Pulmonary artery endothelial cell (primary cell): ENCODE measurements at regions not wholly inside any gene's neighbourhood (a gene's known extent, or its start where the extent isn't known, plus 50 kb on each side); places are given as distances from the start of the nearest gene placed in this dataset.
A peak's percentile ranks its signal among the peaks of the same experiment; 100 is the strongest.

Source experiments
- DNase-seq: peaks from one replicate; pipeline ENCODE4 v3.0.0-alpha.2; 2011; ENCODE audit warnings: low read depth, low spot score

DNA sequence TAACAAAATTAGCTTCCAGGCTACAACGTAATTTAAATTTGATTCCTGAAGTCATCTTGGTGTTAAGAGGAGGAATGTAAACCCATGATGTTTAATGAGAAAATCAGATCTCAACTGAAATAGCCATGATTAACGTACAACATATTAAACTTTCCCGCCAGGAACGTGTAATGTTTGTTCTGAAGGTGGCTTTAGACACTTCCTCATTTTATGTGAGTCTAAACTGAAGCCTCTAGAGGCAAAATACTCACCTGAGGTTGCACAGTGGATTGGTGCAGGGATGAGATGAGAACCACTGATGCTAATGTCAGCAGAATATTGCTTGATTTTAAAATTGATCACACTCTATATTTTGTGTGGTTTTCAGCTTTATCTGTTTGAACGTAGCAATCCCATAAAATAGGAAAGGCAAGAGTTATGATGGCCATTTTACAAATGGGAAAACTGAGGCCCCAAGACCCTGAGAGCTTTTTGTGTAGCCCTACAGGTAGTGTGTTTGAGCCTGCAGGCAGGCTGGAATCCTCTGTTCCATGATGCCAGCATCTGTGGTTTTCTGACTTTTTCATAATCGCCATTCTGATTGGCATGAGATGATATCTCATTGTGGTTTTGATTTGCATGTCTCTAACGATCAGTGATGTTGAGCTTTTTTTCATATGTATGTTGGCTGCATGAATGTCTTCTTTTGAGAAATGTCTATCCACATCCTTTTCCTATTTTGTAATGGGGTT lies 243.7 kb upstream of the BMPER start:
- no peak for DNase-seq

DNA sequence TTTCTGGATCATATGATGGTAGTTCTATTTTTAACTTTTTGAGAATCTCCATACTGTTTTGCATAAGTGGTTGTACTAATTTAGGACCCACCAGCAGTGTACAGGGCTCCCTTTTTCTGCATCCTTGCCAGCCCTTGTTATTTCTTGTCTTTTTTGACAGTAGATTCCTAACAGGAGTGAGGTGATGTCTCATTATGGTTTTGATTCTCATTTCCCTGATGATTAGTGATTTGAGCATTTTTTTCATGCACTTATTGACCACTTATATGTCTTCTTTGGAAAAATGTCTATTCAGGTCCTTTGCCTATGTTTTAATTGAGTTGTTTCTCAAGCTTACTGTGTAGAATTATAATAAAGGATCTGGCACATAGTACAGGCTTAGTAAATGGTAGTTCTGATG lies 238.8 kb upstream of the BMPER start:
- no peak for DNase-seq

DNA sequence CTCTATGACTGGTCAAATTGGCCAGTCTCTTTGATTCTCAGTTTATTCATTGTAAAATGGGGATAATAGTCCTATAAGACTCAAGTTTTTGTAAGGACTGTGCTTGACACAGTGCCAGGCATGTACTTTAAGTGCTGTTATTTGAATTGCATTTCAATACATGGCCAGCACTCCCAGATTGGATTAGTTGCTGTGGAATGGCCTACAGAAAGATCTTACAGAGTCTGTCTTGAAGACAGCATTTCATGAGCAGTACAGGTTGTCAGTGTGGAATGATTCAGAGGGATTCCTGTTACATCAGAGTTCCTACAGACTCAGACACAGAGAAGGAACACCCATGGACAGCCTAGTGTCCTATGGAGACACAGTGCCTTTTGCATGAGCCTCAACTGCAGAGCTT lies 238.1 kb upstream of the BMPER start:
- no peak for DNase-seq

DNA sequence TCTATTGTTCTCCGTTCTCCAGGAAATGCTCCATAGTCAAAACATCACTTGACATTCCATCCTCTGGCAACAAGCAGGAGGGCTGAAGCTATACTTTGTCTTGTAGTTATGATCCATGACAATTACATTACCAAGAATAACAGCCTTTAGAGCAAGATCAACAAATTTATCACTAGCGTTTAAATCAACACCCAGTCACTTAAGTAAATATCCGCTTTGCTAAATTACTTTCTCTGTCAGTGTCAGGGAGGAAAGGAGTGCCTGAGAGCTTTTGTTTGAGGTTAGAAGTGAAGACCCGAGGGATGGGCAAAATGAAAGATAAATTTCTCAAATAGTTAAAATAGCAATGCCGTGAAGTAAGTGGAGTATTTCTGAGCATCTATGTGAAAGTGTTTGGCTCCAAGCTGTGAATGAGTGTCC lies 236.1 kb upstream of the BMPER start:
- DNase-seq: peak; percentile 77

DNA sequence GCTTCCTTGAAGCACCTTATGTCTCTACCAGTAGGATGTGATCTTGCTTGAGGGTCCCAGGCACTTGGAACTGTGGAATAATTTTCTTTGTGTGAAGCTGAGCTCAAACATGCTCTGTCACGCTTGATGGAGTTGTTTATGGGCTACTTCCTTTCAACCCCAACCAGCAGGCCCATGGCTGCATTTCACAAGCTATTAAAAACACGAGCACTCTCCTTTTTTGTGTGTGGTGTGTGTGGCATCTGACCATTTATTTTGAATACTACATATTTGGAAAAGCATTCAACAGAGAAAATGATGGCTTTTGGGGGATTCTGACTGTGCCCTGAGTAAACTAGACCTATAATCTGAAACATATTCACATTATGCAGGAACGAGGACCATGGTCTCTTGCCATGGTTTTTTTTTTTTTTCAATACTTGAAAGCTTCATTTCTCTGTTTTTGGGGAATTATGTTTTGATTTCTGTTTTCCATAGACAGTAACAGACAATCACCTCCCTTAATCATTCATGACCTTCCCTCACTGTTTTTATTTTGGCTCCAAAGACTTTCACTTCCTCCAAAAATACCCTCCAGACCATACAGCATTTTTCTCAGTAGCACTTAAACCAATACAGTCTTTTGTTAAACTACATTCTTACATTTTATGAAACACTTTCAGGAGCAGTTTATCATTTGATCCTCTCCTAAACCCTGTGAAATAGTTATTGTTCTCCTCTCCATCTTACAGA lies 233.6 kb upstream of the BMPER start:
- no peak for DNase-seq

- DNase-seq: no peak
These were observed 232.2 kb upstream of the BMPER start for GRCh38 chr7:33673029-33673700.

GRCh38 chr7:33674804-33675411 lies 230.4 kb upstream of the BMPER start:
- DNase-seq: no peak

GRCh38 chr7:33677556-33677955 lies 227.8 kb upstream of the BMPER start:
- no peak for DNase-seq

DNA sequence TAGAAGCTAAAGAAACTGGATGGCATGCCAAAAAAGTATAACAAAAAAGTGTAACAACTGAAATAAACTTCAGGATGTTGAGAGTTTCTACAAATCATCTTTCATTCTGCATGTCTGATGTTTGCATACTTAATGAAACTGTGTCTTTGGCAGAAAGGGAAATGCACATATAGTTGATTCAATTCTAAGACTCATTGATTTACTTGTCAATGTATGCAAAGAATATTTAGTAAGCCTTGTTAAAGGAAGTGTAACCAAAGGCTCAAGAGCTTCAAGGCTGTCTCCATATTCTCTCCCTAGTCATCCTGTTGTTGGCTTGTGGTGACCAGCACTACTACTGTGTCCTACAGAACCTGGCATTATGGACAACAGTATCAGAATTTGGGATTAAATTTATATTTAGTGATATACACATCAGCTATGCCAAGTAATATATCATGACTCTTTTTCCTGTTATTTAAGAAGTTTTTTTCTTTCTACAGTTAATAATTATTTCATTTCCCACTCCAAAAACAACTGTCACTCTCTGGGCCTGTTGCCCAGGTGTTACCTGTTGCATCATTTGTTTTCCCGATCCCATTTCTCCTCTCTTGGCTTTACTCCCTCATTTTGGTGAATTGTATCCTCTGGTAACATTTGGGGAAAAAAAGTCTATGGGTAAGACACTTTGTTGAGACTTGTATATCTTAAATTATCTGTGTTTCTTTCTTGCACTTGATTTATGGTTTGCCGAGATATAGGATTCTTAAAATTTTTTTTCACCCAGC lies 226.6 kb upstream of the BMPER start:
- DNase-seq: no peak

GRCh38 chr7:33680682-33681081 lies 224.7 kb upstream of the BMPER start:
- DNase-seq: no peak

DNA sequence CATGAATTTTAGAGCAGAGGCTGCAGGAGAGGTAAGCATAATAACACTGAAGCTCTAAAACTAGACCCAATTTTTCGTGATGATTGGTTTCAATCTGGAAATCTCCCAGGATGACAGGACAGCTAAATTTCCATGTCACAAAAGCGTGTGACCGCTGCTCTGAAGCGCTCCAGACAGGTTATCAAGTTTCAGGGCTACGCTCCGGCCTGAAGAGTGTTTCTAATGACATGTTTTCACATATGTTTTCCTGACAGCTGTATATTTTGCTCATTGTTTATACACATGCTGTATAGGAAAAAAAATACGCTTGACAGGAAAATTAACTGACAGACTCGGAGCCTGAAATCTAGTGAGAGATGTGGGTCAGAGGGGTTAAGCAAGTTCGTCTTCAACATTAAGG lies 219.8 kb upstream of the BMPER start:
- DNase-seq: no peak

DNA sequence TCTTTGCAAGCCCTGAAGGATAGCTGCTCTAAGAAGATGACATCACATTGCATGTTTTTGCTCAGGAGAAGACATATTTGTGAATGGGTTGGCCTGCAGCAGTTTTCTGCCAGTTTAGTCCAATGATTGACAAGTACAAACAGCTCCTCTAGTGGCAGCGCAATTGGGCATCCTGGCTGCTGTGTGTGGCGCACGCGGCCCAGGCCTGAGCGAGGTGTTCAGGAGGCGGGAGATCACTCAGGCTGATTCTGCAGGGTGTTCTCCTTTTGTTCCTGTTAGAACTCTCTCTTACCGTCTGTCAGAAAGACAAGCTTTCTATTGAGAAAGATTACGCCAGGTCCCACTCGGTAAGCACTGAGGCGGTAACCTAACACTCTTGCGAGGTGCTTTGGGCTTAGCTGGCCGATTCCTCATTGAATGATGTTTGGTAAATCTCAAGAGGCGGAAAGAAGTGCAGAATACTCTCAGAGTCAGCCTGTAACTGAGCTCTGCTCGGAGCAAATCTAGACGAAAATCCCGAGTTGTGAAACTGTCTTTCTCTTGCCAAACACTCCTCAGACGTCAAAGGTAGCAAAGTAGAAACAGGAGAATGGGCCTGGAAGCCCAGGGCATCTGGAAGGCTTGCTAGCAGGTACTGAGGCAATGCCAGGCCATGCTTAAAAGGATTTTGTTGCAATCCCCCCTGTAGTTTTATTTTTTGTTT lies 219.2 kb upstream of the BMPER start:
- DNase-seq: no peak

- no peak for DNase-seq
These were observed 217.7 kb upstream of the BMPER start for GRCh38 chr7:33687625-33688024.

- DNase-seq: no peak
These were observed 214.2 kb upstream of the BMPER start for GRCh38 chr7:33691180-33691579.

- DNase-seq: peak; percentile 44
These were observed 212.4 kb upstream of the BMPER start for GRCh38 chr7:33692956-33693355.

- DNase-seq: no peak
These were observed 211.3 kb upstream of the BMPER start for GRCh38 chr7:33694006-33694405.

GRCh38 chr7:33697616-33698015 lies 207.7 kb upstream of the BMPER start:
- no peak for DNase-seq

GRCh38 chr7:33698041-33698440 lies 207.3 kb upstream of the BMPER start:
- DNase-seq: no peak

DNA sequence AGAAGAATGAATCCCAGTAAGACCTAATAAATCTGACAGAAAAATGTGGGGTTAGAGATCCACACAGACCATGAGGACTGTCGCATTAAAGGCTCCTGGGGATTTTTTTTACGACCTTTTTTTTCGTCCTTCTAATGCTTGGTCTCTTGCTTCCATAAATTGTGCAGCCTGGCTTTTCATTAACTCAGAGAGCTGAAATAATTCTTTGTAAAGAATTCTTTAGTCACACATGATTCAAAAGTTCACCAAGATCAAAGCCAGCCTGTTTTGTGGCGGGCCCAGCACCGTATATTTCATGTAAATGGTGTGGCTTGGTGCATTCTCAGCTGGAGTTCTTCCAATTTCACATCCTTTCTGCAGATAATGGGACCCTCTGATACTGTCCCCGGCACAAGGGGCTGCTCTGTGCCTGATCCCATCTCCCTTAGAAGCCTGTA lies 206.6 kb upstream of the BMPER start:
- DNase-seq: no peak

DNA sequence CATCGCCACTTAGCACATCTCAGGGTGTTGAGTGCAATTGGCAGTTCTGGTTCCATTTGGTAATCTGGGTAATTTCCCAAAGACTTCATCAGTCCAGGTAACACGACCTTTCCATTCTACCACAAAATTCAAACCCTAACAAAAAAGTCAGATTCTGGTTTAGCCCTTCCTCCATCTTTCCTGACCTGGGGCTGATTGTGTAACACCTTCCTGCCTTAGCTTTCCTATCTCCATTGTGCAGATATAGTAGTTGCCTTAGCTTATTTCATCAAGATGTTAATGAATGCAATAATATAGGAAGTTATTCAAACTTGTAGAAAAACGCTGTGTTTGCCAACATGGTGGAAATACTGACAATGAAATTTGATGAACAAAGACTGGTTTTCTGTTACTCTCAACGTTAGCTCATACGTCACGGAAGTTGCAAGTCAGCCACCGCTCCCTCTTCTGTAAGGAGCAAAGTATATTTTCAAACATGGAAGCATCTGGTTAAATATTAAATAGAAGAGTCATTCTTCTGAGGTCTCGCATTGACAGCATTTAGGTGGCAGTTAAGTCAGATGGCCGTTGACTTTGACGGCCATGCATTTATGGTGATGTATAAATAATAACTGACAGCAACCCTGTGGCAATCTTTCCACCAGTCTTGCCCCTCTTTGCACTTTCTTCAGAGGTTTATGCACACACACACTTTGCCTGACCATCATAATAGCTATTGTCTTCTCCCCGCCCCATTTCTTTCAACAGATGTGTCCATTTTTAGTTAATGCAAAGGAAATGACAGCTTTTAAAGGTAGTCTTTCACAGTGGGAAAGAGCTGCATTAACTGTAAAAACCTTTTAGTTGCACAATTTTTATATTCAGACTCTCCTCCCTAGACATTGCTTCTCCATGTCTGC lies 205.1 kb upstream of the BMPER start:
- DNase-seq: no peak
